GF-D8 (cell line): ENCODE measurements at regions not wholly inside any gene's neighbourhood (a gene's known extent, or its start where the extent isn't known, plus 50 kb on each side); places are given as distances from the start of the nearest gene placed in this dataset.
"Not testable (repeated sequence)": the region's sequence is repeated elsewhere in the genome, so short reads cannot be mapped to it uniquely, and the experiment has no call there.

Source experiments
- DNase-seq: peaks from one replicate; lab custom pipeline; 2025; lab: John Stamatoyannopoulos, UW

DNA sequence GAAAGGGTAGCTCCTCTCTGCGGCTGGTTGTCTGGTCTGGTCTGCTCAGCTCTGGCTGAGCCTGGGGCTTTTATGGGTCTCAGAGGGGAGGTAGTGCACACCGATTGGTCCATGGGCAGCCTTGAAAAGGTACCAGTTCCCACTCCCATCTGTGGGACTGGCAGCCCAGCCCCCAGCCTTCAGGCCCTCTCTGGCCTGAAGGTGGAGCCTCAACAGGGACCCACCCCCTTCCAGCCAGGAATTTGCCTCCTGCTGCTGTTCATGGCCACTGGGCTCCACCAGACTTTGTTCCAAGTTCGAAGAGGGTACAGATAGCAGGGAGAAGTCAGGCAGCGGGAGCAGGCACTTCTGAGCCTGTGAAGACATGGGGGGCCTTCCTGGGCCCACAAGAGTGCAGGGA is 165.3 kb upstream of the SLC27A6 start:
- no peak for DNase-seq

DNA sequence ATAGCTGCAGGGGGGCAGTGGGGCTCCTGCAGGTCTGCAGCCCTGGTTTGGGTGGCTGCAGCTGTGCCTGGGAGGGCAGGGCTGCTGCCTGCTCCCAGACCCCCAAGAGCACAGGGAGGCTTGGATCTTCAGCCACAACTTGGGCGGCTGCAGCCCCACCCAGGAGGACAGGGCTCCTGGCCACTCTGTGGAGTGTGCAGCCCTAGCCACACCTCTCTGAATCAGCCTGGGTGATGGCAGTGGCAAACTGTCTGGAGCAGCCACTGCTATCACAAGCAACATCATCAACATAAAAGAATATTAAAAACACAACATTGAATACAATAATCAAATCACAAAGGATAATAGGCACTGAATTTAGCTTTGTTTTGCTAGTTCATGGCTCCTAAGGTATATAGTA is 164.9 kb upstream of the SLC27A6 start:
- no peak for DNase-seq

DNA sequence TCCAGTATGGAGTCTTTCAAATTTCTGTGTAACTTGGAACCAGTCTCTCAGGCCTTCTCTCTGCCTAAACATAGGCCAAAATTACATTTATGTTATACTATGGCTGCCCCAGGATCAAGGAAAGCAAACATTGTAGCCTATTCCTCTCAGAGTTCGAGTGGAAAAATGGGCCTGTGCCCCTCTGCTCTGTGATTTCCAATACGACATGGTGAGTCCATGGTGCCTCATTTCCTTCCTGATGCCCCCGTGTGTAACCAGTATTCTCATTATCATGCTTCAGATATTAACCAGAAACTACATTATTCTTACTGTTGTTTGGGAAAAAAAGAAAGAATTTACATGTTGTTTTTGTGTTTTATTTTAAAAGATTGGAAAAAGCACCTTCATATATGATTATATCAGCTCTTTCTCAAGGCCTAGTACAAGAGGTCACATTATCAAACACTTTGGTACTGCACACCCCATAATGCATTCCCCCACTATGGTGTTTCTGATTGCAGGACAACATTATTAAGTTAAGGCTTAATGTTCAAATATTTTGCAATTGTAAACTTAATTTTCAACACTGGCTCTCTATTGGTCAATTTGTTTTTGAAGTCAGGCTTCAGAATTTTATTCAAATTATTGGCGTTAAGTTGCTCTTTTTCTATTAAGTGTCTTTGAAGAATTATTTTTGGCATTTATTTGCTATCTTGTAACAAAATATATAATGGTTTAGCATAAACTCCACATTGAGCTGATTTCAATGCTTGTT is 151.8 kb upstream of the SLC27A6 start:
- no peak for DNase-seq

DNA sequence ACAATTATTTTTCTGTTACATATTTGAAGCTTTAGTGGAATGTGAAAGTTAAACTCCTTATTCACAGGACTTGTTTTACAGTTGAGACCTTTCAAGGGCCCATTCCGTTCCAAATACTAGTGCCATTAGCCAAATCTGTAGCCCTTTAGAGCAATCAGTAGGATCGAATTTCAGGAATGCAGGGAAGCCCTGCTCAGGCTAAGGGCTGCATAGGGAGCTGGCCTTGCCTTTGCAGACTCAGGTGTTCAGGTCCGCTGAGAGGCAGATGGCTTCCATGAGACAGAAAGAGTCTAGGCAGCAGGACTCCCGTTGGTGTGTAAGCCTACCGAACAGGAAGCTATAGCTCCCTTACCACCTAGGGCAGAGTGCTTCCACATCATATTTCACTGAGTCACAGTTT is 150.1 kb upstream of the SLC27A6 start:
- DNase-seq: no peak

DNA sequence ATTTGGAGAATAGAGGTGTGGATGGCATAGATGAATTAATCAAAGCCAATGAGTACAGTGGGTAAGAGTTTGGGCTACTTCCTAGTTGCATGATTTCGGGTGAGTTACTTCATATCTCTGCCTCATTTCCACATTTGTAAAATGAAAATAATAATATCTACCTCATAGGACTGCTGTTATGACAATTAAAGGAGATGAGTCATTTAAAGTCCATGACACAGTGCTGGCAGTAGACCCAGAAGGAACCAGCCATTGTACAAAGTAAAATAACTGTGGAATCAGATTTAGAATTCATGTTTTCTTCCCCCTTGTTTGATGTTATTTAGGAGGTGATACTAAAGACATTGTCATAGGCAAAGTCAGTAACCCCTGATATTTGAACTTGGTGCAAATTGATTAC is 139.5 kb upstream of the SLC27A6 start:
- DNase-seq: no peak

DNA sequence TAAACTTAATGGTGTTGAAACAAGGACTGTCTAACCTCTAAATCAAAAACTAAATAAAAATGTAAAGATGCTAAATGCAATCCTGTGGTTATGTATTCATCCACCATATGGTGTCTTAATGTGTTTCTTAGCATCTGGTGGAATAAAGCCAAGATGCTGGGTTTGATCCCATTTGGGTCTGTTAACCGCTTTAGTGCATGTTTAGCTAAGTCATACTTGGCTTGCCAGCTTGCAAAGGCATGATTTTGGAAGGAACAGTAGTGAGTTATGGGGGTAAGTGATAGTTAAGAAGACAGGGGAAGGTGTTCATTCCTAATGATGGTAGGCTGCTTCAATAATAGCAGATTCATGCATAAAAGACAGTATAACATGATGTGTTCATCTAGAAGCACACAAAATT is 139.0 kb upstream of the SLC27A6 start:
- no peak for DNase-seq

DNA sequence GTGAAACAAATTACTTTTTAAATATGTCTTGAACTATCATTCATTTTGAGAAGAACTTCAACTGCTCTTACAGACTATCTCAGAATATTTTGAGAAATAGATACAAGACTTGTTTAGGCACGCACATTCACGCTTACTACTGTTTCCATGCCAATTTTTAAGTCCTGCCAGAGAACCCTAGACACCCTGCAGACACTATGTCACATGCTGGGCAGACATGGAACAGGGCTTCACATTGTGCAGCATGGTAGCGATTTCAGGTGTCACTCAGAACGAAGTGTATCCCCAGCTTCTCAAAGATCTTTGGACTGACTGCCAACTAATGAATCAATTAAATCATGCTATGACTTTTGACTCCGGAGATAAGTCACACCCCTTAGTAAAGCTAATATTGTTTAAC is 128.7 kb upstream of the SLC27A6 start:
- no peak for DNase-seq

DNA sequence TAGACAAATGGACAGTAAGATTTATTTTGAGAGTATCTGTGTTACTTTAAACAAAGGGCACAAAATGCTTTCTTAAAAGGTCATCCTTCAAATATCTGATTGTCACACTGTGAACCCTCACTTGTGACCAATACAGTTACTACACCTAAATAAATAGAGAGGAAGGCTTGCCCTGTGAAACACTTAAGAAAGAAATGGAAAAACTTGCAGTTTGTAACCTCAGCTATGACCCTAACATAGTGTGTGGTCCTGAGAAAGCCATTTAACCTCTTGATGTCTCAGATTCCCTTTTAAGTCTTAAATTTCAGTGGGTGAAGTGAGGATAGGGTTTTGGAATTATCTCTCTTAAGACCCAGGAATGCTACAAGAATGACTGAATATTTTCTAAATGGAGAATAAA is 126.7 kb upstream of the SLC27A6 start:
- no peak for DNase-seq

DNA sequence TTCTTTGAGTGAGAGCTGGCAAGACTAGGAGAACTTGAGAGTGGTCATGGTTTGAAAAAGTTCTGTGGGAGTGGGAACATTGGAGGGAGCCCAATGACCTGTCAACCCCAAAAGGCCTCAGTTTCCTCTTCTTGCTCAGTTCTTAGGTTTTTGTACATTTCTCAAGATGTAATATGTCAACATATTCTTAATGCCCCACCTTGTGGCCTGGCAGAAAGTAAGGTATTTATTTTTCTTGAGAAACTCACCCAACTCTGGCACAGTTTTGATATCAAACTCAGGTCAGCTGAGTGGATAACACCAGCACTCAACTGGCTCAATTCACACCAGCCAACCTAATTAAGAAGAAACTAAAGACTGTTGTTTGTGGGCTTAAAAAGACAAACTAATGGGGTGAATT is 123.0 kb upstream of the SLC27A6 start:
- no peak for DNase-seq

DNA sequence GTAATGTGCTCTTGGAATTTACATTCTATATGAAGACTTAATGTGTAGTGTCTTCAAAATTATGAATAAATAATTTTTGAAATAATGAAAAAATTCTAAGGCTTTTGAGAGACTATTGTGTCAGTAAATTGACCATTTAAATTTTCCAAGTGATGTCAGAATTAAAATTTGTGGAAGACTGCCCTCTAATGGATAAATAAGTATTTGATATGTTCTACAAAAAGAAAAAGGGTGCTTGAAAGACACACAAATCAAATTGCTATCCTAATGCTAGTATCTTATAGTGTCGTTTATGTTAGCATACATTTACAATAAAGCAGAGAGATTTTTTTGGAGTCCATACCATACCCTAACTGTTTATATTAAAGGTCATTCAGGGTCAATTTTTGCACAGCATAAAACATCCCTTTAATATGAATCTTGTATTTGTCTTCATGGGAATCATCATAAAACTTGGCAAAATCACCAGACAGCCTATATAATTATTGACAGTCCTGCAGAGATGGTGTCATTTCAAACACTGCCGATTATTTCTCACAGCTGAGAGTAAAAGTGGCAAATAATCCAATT is 120.8 kb upstream of the SLC27A6 start:
- DNase-seq: no peak

DNA sequence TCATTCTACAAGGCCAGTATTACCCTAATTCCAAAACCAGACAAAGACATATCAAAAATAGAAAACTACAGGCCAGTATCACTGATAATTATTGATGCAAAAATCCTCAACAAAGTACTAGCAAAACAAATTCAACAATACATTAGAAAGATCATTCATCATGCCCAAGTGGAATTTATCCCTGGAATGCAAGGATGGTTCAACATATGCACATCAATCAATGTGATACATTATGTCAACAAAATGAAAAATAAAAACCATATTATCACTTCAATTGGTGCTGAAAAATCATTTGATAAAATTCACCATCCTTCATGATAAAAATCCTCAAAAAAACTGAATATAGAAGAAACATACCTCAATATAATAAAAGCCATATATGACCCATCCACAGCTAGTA is 115.2 kb upstream of the SLC27A6 start:
- DNase-seq: no peak

DNA sequence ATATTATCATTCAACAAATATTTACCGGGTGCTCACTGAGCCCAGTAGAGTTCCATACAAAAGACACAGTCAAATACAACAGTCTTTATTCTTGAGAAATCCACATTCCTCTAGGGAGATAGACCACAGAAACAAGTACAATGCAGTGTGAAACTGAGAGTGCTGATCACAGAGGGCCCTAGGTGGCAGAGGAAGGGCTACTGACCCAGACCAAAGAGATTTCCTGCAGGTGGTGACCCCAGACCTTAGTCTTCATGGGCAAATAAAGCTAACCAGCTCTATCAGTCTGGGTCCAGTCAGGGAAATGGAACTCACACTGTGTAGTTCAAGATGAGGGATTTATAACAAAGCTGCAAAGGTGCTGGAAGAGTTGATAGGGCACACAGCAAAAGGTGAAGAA is 110.4 kb upstream of the SLC27A6 start:
- DNase-seq: no peak

DNA sequence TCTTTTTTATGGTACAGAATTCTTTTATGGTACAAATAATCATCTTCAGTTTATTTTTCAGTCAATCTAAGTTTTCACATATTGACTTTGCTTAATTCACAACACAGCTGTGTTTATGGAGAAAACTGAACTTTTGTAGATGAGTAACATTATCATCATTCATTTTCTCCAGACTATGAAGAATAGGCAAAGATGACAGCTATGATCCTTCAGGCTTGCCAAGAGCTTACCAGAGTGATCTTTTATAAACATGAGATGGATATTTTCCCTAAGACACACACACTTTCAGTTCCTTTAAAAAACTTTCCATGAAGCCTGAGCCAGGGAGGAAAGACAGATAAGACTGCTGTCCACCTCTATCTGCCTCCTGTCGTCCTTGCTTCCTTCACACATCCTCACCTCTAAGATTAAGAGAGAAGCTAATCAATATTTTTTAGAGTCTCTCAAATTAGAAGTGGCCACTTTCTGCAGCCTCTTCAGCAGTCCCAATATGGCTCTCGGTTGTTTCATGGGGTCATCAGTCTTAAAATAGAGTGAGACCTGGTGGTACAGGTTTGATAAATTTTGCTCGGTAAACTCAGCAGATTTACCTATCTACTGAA is 108.1 kb upstream of the SLC27A6 start:
- no peak for DNase-seq

DNA sequence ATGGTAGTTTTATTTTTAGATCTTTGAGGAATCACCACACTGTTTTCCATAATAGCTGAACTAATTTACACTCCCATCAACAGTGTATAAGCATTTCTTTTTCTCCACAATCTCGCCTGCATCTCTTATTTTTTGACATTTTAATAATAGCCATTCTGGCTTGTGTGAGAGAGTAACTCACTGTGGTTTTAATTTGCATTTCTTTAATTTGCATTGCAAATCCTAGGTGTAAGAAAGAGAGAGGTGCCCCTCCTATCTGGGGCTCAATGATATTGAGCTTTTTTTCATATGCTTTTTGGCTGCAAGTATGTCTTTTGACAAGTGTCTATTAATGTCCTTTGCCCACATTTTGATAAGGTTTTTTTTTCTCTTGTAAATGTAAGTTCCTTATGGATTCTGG is 106.3 kb upstream of the SLC27A6 start:
- no peak for DNase-seq

DNA sequence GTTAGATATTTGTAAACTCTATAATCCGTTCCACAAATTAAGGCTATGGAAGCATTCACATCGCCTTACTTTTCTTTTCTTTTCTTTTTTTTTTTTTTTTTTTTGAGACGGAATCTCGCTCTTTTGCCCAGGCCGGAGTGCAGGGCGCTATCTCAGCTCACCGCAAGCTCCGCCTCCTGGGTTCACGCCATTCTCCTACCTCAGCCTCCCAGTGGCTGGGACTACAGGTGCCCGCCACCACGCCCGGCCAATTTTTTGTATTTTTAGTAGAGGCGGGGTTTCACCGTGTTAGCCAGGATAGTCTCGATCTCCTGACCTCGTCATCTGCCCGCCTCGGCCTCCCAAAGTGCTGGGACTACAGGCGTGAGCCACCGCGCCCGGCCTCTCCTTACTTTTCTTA is 104.1 kb upstream of the SLC27A6 start:
- DNase-seq: not testable (repeated sequence)

DNA sequence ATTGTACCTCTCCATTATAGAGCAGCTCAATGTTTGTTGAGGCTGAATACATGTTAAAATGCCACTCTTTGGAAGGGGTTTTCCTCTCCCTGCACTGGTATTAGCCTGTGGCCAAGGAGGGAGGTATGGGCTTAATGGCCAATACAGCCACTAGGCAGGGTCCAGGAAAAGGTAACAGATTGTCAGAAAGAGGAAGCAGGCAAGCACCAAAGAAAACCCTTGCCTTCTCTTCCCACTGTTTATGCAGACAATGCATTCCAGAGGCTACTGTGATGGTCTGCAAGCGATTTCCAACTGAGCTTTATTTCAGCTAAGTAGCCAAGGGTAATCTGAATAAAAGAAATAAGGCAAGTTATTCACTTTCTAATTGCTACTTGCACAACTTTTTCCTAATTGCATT is 95.3 kb upstream of the SLC27A6 start:
- DNase-seq: no peak

DNA sequence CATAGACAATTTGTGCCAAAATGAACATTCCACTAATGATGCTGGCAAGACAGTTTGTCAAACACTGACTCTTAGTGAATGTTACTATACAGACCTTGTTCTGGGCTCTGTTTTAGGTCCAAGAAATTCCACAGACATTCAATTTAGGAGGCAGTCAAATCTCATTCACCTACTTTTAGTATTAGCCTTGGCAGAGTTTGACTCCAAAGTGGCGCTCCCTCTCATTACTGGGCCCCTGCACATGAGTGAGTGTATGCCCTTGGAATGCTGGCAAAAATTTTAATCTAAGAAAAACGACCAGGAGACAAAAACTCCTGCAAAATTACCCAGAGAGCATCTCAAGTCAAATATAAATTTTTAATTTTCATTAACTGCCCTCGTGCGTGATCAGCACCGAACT is 94.9 kb upstream of the SLC27A6 start:
- no peak for DNase-seq

DNA sequence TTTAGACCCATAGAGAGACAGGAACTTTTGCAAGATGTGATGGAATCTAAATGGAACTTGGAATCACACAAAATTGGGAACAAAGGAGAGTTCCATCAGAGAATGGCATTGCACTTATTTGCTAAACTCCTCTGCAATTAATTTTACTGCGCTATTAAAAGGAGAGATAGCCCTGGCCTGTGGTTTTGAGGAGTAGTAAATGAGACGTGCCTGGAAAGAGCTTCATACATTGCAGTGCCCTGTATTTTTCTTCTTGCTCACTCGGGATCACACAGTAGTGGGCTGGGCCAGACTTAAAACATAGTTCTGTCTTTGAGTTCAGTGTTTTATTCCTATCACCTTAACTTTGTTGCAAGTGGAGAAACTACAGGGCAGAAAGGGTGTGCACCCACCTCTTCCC is 94.4 kb upstream of the SLC27A6 start:
- DNase-seq: no peak

DNA sequence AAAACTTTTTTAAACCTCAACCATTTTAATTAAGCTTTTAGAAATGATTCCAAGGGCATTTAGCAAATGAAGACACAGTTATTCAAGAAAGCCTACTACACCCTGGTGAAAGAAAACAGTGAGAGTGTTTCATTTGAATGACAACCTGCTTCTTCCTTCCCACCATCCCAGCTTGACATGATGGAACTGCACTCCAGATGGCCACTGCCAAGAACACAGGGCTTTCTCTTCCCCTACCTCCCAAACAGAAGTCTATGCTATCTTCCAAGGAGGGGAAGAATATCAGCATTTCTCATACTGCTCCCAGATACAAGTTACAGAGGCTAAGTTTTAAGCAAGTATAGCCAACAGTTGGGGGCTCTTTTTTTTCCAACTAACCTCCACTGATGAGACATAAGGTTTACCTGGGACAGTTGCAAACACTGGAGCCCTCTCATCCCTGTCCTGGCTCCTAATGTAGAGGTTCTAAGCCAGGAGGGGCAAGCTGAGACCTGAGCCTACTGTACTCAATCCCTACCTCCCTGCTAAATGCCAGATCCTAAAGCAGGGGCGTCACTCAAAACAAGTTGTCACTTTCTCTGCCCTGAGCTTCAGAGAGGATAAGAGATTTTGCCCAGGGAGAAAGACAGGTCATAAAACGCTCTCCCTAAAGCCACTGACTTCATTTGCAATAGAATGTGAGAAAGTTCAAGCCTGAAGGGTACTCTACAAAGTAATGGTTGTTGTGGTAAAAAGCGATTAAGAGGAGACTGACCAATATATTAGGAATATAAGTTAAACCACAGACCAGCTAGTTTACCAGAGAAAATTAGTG is 88.5 kb upstream of the SLC27A6 start:
- no peak for DNase-seq

DNA sequence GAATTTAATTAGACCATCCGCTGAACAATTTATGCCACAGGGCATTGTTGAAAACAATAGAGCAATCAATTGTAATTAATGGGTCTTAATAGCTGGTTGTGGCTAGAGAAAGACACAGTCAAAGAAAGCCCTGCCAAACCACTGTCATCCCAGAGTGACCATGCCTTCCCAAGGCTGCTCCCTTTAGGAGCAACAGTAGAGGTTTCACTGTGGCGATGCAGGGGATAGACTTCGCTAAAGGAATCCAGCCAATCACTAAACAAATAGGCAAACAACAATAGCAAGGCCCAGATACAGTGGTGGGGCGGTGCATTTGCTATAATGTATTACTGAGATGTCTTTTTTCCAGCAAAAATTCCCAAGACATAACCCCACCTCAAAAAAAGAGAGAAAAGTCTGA is 87.8 kb upstream of the SLC27A6 start:
- no peak for DNase-seq

DNA sequence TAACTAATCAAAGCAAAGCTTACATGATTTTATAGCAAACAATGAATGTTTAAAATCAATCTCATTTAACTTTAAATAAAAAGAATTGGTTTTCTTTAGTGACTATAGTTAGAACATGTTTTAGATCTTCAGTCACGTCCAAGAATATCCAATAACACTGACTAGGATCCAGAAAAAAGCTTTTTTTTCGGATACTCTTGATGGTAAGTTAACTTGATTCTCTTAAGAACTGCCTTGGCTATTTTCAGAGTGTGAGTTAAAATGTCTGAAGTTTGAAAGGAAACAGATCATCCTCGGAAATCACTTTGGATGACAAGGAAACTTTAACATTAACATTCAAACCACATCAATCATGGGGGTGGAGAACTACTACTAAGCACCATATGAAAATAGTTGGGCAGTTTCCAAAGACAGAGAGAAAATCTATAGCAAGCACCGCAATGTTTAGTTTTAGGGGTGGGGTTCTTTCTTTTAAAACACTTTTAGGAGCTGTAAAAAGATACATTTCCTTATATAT is 83.7 kb upstream of the SLC27A6 start:
- DNase-seq: no peak

DNA sequence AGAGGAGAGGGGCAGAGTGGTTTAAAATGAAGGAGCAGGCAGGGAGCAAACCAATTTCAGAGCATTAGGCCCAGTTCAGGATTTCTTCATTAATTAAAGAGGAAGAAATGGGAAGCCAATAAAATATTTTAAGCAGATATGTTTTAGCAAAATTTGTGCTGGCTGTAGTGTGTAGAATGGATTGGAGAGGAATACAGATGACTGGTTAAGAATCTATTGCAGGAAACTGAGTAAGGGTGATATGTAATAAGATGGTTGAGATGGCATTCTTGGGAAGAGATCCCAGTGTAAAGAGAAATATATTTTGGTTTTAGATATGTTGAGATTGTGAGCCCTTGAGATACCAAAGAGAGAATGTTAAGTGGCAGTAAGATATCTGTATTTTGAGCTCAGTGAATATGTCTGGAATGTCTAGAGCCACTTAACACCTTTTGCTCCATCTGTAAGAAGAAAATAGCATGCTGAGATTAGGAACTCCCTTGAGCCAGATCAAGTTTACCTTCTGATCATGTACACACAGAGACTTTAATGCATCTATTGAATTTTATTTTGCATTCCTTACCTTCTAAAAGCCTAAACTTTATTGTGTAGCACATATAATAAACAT is 79.5 kb upstream of the SLC27A6 start:
- DNase-seq: no peak
